22Rv1 (cell line): ENCODE measurements at regions not wholly inside any gene's neighbourhood (a gene's known extent, or its start where the extent isn't known, plus 50 kb on each side); places are given as distances from the start of the nearest gene placed in this dataset.

Experiments used
- CTCF ChIP-seq: fragments of 450-650 bp; IDR thresholded peaks from 2 replicates; pipeline ENCODE4 v1.5.1; 2017; ENCODE audit warnings: mild to moderate bottlenecking
- ZFX ChIP-seq: fragments of 450-650 bp; IDR thresholded peaks from 2 replicates; pipeline ENCODE4 v1.6.1; 2017; ENCODE audit warnings: antibody characterized with exemption, borderline replicate concordance

GRCh38 chrX:17295791-17296190 is 79.2 kb upstream of the NHS start:
- TF ChIP-seq CTCF (no peak), ZFX (no peak)
